Mesenchymal stem cell (in vitro differentiated cells and primary cell): ENCODE measurements at regions not wholly inside any gene's neighbourhood (a gene's known extent, or its start where the extent isn't known, plus 50 kb on each side); places are given as distances from the start of the nearest gene placed in this dataset.

Experiments
- DNase-seq: peaks from one replicate; pipeline ENCODE4 v3.0.0-alpha.2; 2013
- H2AFZ ChIP-seq: one replicate; pipeline ENCODE4 v1.6.1; 2013; ENCODE audit warnings: low read depth, mild to moderate bottlenecking, control low read depth, inconsistent platforms, low read length, moderate library complexity
- H2AK5ac ChIP-seq: 2 replicates; pipeline ENCODE4 v1.6.1; 2013; ENCODE audit warnings: low read length, moderate library complexity, mild to moderate bottlenecking, inconsistent platforms; ENCODE audit not compliant: severe bottlenecking
- H2BK120ac ChIP-seq: one replicate; pipeline ENCODE4 v1.6.1; 2013; ENCODE audit warnings: low read depth, mild to moderate bottlenecking, inconsistent platforms, low read length, moderate library complexity
- H2BK12ac ChIP-seq, 2 experiments: one replicate each; pipeline ENCODE4 v1.6.1; 2013; ENCODE audit warnings: inconsistent platforms in 2 of 2, low read length in 2 of 2, mild to moderate bottlenecking in 2 of 2, moderate library complexity in 2 of 2, control low read depth in 1 of 2
- H2BK15ac ChIP-seq: one replicate; pipeline ENCODE4 v1.6.1; 2013; ENCODE audit warnings: mild to moderate bottlenecking, low read depth, inconsistent platforms; ENCODE audit not compliant: poor library complexity, severe bottlenecking
- H2BK5ac ChIP-seq: 2 replicates; pipeline ENCODE4 v1.6.1; 2013; ENCODE audit warnings: low read depth, mild to moderate bottlenecking, low read length, control low read depth, inconsistent platforms; ENCODE audit not compliant: poor library complexity, severe bottlenecking
- H3K14ac ChIP-seq, 2 experiments: one replicate each; pipeline ENCODE4 v1.6.1; 2013; ENCODE audit warnings: inconsistent platforms in 2 of 2, low read length in 2 of 2, control low read depth in 1 of 2, mild to moderate bottlenecking in 1 of 2, moderate library complexity in 1 of 2
- H3K18ac ChIP-seq, 2 experiments: one replicate each; pipeline ENCODE4 v1.6.1; 2013; ENCODE audit warnings: inconsistent platforms in 2 of 2, low read length in 2 of 2, control low read depth in 1 of 2, low read depth in 1 of 2, mild to moderate bottlenecking in 1 of 2
- H3K23ac ChIP-seq, 2 experiments: one replicate each; pipeline ENCODE4 v1.6.1; 2013; ENCODE audit warnings: inconsistent platforms in 2 of 2, low read length in 2 of 2, mild to moderate bottlenecking in 2 of 2, moderate library complexity in 2 of 2, control low read depth in 1 of 2
- H3K27ac ChIP-seq: 2 replicates; pipeline ENCODE4 v1.5.1; 2013; ENCODE audit warnings: mild to moderate bottlenecking, moderate library complexity, low read length, control low read depth, inconsistent platforms; ENCODE audit not compliant: poor library complexity, severe bottlenecking
- H3K27me3 ChIP-seq, 2 experiments: 2 replicates each; pipeline versions ENCODE4 v1.6.1 to v1.7.0; 2013; ENCODE audit warnings: low read length in 2 of 2, mild to moderate bottlenecking in 2 of 2, moderate library complexity in 2 of 2, control low read depth in 1 of 2, inconsistent platforms in 1 of 2; ENCODE audit not compliant: control insufficient read depth in 1 of 2, insufficient read depth in 1 of 2
- H3K36me3 ChIP-seq, 2 experiments: 2 replicates each; pipeline versions ENCODE4 v1.6.1 to v1.7.0; 2013; ENCODE audit warnings: low read length in 2 of 2, control low read depth in 1 of 2, inconsistent platforms in 1 of 2, low read depth in 1 of 2, mild to moderate bottlenecking in 1 of 2; ENCODE audit not compliant: insufficient read depth in 2 of 2, control insufficient read depth in 1 of 2
- H3K4ac ChIP-seq, 2 experiments: one replicate each; pipeline ENCODE4 v1.6.1; 2013; ENCODE audit warnings: inconsistent platforms in 2 of 2, low read length in 2 of 2, mild to moderate bottlenecking in 2 of 2, moderate library complexity in 2 of 2, control low read depth in 1 of 2, low read depth in 1 of 2
- H3K4me1 ChIP-seq: 2 replicates; pipeline ENCODE4 v1.6.1; 2013; ENCODE audit warnings: low read depth, low read length, control low read depth; ENCODE audit not compliant: control insufficient read depth, insufficient read depth
- H3K4me2 ChIP-seq: 2 replicates; pipeline ENCODE4 v1.6.1; 2013; ENCODE audit warnings: low read length, mild to moderate bottlenecking, inconsistent platforms; ENCODE audit not compliant: poor library complexity, severe bottlenecking
- H3K4me3 ChIP-seq, 2 experiments: 2 replicates each; pipeline versions ENCODE4 v1.5.1 to v1.7.0; 2013; ENCODE audit warnings: low read length in 2 of 2, mild to moderate bottlenecking in 2 of 2, control low read depth in 1 of 2, low read depth in 1 of 2; ENCODE audit not compliant: insufficient read depth in 1 of 2
- H3K79me1 ChIP-seq: replicated peaks from 2 replicates; pipeline ENCODE4 v1.6.1; 2013; ENCODE audit warnings: mild to moderate bottlenecking, control low read depth, low read length, inconsistent platforms; ENCODE audit not compliant: poor library complexity, severe bottlenecking
- H3K9ac ChIP-seq: 2 replicates; pipeline ENCODE4 v1.7.0; 2013; ENCODE audit warnings: mild to moderate bottlenecking, low read length, moderate library complexity
- H3K9me3 ChIP-seq: 2 replicates; pipeline ENCODE4 v1.7.0; 2013; ENCODE audit warnings: mild to moderate bottlenecking, low read length; ENCODE audit not compliant: control insufficient read depth
- H4K8ac ChIP-seq: one replicate; pipeline ENCODE4 v1.6.1; 2013; ENCODE audit warnings: inconsistent platforms, mild to moderate bottlenecking, low read length, moderate library complexity
- H4K91ac ChIP-seq: one replicate; pipeline ENCODE4 v1.6.1; 2013; ENCODE audit warnings: mild to moderate bottlenecking, low read length, inconsistent platforms
- WGBS: methylation state at CpG from one replicate; pipeline ENCODE4 v1.1.7; 2013; ENCODE audit warnings: mixed read lengths; 5-methylcytosine and 5-hydroxymethylcytosine counted together

GRCh38 chrX:147781844-147782243 is 129.9 kb upstream of the FMR1 start:
- Histone ChIP-seq H2AK5ac (no peak overlapping the region), H3K4me1 (no peaks in the 10 kb centered on the region), H3K14ac (no peak overlapping the region), H3K9me3 (no peaks in the 10 kb centered on the region), H3K36me3 (no peaks in the 10 kb centered on the region), H3K4me3 (no peak overlapping the region), H2BK120ac (no peak overlapping the region), H3K79me1 (no peaks in the 10 kb centered on the region), H2AFZ (no peak overlapping the region), H2BK12ac (no peak overlapping the region), H3K23ac (no peak overlapping the region), H3K4ac (no peak overlapping the region), H3K27me3 (no peaks in the 10 kb centered on the region), H2BK15ac (no peak overlapping the region), H4K91ac (no peak overlapping the region), H3K27ac (no peak overlapping the region), H4K8ac (no peak overlapping the region), H3K18ac (no peak overlapping the region), H2BK5ac (no peak overlapping the region), H3K4me2 (no peak overlapping the region), H3K9ac (no peak overlapping the region)
- no CpG with 5 or more reads among the region's 1 CpG for WGBS
- no peak for DNase-seq

- no peak overlapping the region for H2BK15ac ChIP-seq
- no peak overlapping the region for H3K14ac ChIP-seq
- H4K8ac ChIP-seq, result no peak overlapping the region
- no peak for DNase-seq
- no peak overlapping the region for H2BK12ac ChIP-seq
- H2BK120ac ChIP-seq, result no peak overlapping the region
- H3K18ac ChIP-seq, result no peak overlapping the region
- no peaks in the 10 kb centered on the region for H3K79me1 ChIP-seq
- no peak overlapping the region for H3K23ac ChIP-seq
- no peaks in the 10 kb centered on the region for H3K4me1 ChIP-seq
- no peak overlapping the region for H3K9ac ChIP-seq
- H2BK5ac ChIP-seq, result no peak overlapping the region
- no peak overlapping the region for H2AK5ac ChIP-seq
- H3K4me2 ChIP-seq, result no peak overlapping the region
- H3K4me3 ChIP-seq, result no peak overlapping the region
- H3K27me3 ChIP-seq, result no peaks in the 10 kb centered on the region
- H3K27ac ChIP-seq, result no peak overlapping the region
- H4K91ac ChIP-seq, result no peak overlapping the region
- WGBS, result 82% methylated on average over 5 of the region's 5 CpGs
- no peaks in the 10 kb centered on the region for H3K36me3 ChIP-seq
- no peak overlapping the region for H2AFZ ChIP-seq
- H3K4ac ChIP-seq, result no peak overlapping the region
- no peaks in the 10 kb centered on the region for H3K9me3 ChIP-seq
These were observed 122.9 kb upstream of the FMR1 start for GRCh38 chrX:147788641-147789350.

GRCh38 chrX:147800663-147801062 is 111.1 kb upstream of the FMR1 start:
- Histone ChIP-seq H3K9ac (no peak overlapping the region), H2BK15ac (no peak overlapping the region), H2AFZ (no peak overlapping the region), H2BK120ac (no peak overlapping the region), H3K4me3 (no peak overlapping the region), H3K14ac (no peak overlapping the region), H3K18ac (no peak overlapping the region), H2BK12ac (no peak overlapping the region), H3K9me3 (peaks cover 6% of the 10 kb centered on the region), H3K27ac (no peak overlapping the region), H3K23ac (no peak overlapping the region), H2AK5ac (no peak overlapping the region), H4K91ac (no peak overlapping the region), H4K8ac (no peak overlapping the region), H3K4ac (no peak overlapping the region), H3K79me1 (no peaks in the 10 kb centered on the region), H3K36me3 (no peaks in the 10 kb centered on the region), H3K27me3 (no peaks in the 10 kb centered on the region), H3K4me1 (no peaks in the 10 kb centered on the region), H2BK5ac (no peak overlapping the region), H3K4me2 (no peak overlapping the region)
- 83% methylated on average over 1 of the region's 1 CpG for WGBS
- DNase-seq, result no peak

GRCh38 chrX:147803948-147804347 is 107.8 kb upstream of the FMR1 start:
- Histone ChIP-seq H4K8ac (no peak overlapping the region), H3K79me1 (no peaks in the 10 kb centered on the region), H3K4me3 (no peak overlapping the region), H3K27ac (no peak overlapping the region), H3K27me3 (no peaks in the 10 kb centered on the region), H2BK5ac (no peak overlapping the region), H3K18ac (no peak overlapping the region), H3K9me3 (peaks cover 6% of the 10 kb centered on the region), H4K91ac (no peak overlapping the region), H3K14ac (no peak overlapping the region), H3K4me2 (no peak overlapping the region), H2BK15ac (no peak overlapping the region), H3K36me3 (no peaks in the 10 kb centered on the region), H2AK5ac (no peak overlapping the region), H2BK12ac (no peak overlapping the region), H3K9ac (peak overlapping the region; percentile 43), H3K4ac (no peak overlapping the region), H2BK120ac (no peak overlapping the region), H2AFZ (no peak overlapping the region), H3K4me1 (no peaks in the 10 kb centered on the region), H3K23ac (no peak overlapping the region)
- WGBS, result 29% methylated on average over 1 of the region's 2 CpGs
- DNase-seq, result no peak
